DMS79 treated with DMSO at 0.1 percent for 48 hours (cell line): ENCODE measurements at regions not wholly inside any gene's neighbourhood (a gene's known extent, or its start where the extent isn't known, plus 50 kb on each side); places are given as distances from the start of the nearest gene placed in this dataset.
"Not testable (repeated sequence)": the region's sequence is repeated elsewhere in the genome, so short reads cannot be mapped to it uniquely, and the experiment has no call there.

ENCODE experiments used
- DNase-seq: peaks from one replicate; lab custom pipeline; 2025; lab: John Stamatoyannopoulos, UW

- DNase-seq, result no peak
Observed at GRCh38 chr4:96429657-96430056, 589.8 kb downstream of the PDHA2 start.

- no peak for DNase-seq
Observed at GRCh38 chr4:96431094-96431493, 591.2 kb downstream of the PDHA2 start.

- DNase-seq, result no peak
Observed at GRCh38 chr4:96448315-96448872, 608.5 kb downstream of the PDHA2 start.

GRCh38 chr4:96455045-96455720 lies 615.3 kb downstream of the PDHA2 start:
- no peak for DNase-seq

GRCh38 chr4:96458031-96458430 lies 618.1 kb downstream of the PDHA2 start:
- not testable (repeated sequence) for DNase-seq

GRCh38 chr4:96459105-96459504 lies 619.2 kb downstream of the PDHA2 start:
- no peak for DNase-seq

GRCh38 chr4:96465834-96466233 lies 625.9 kb downstream of the PDHA2 start:
- DNase-seq, result no peak

- no peak for DNase-seq
Observed at GRCh38 chr4:96471956-96472867, 632.3 kb downstream of the PDHA2 start.

- no peak for DNase-seq
Observed at GRCh38 chr4:96473246-96473645, 633.4 kb downstream of the PDHA2 start.

- no peak for DNase-seq
Observed at GRCh38 chr4:96483308-96484030, 643.6 kb downstream of the PDHA2 start.

GRCh38 chr4:96486563-96486962 lies 646.7 kb downstream of the PDHA2 start:
- no peak for DNase-seq

- no peak for DNase-seq
Observed at GRCh38 chr4:96497621-96498020, 657.7 kb downstream of the PDHA2 start.

GRCh38 chr4:96504386-96504785 lies 664.5 kb downstream of the PDHA2 start:
- DNase-seq, result no peak

GRCh38 chr4:96509039-96509741 lies 669.3 kb downstream of the PDHA2 start:
- DNase-seq, result no peak

- DNase-seq, result no peak
Observed at GRCh38 chr4:96519291-96519690, 679.4 kb downstream of the PDHA2 start.

- DNase-seq, result no peak
Observed at GRCh38 chr4:96521046-96521536, 681.2 kb downstream of the PDHA2 start.

- DNase-seq, result no peak
Observed at GRCh38 chr4:96523611-96524010, 683.7 kb downstream of the PDHA2 start.

GRCh38 chr4:96524311-96524875 lies 684.5 kb downstream of the PDHA2 start:
- no peak for DNase-seq

GRCh38 chr4:96525898-96526297 lies 686.0 kb downstream of the PDHA2 start:
- DNase-seq, result no peak

GRCh38 chr4:96526625-96527024 lies 686.7 kb downstream of the PDHA2 start:
- DNase-seq, result no peak

- DNase-seq, result no peak
Observed at GRCh38 chr4:96531836-96532235, 691.9 kb downstream of the PDHA2 start.
